Stimulated activated CD4-positive, alpha-beta T cell treated with anti-CD3 and anti-CD28 coated beads, Interleukin-2, amount 100 ng/mL, for 48 hours (primary cell): ENCODE measurements at regions not wholly inside any gene's neighbourhood (a gene's known extent, or its start where the extent isn't known, plus 50 kb on each side); places are given as distances from the start of the nearest gene placed in this dataset.
"Not testable (repeated sequence)": the region's sequence is repeated elsewhere in the genome, so short reads cannot be mapped to it uniquely, and the experiment has no call there.

Experiments
- DNase-seq, 2 donors: peaks; one replicate each; pipeline ENCODE4 v3.0.0-alpha.2; 2020

- DNase-seq = not testable (repeated sequence)
Observed at GRCh38 chr1:242900558-242900957, 354.5 kb downstream of the CEP170 start.

DNA sequence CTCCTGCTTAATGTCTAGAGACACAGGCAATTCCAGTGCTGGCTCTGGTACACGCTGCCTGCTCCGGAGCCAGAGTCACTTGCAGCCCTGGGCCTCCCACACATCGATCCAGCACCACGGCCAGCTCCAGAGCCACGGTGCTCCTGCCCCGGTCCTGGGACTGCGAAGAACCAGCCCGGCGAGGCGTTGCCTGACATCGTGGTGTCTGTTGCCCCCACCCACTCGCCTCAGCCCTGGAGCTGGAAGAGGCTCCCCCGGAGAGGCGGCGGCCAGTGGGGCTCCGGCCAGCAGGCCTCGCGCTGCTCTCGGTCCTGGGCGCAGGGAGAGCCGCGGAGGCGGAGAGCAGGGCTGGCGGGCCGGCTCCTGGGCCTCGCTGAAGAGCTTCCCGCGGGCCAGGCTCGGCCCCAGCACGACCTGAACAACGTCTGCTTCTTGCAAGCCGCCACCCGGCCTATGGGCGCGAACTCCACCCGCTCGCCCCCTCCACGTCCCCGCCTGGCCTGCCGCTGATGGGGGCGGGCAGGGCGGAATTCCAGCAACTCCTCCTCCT lies 364.8 kb downstream of the CEP170 start:
- no peak for DNase-seq

DNA sequence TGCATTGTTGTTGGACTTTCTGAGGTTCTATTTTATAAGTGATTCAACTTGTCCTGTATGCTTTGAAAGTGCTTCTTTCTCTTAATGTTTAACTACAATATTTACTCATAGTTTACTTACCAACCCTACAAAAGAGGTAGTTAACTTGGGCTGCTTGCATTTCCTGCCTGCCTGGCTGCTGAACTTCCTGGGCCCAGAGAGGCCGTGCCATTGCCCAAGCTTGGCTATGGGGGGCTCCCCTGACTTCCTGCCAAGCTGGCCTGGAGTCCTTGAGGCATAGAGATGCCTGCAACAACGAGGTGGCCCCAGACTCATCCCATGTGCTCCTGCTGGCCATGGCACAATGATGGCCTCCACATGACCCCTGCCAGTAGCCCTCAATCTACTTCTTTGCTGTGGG lies 361.6 kb upstream of the PLD5 start:
- DNase-seq = no peak

- DNase-seq = not testable (repeated sequence)
Observed at GRCh38 chr1:242880022-242880421, 355.5 kb upstream of the PLD5 start.

DNA sequence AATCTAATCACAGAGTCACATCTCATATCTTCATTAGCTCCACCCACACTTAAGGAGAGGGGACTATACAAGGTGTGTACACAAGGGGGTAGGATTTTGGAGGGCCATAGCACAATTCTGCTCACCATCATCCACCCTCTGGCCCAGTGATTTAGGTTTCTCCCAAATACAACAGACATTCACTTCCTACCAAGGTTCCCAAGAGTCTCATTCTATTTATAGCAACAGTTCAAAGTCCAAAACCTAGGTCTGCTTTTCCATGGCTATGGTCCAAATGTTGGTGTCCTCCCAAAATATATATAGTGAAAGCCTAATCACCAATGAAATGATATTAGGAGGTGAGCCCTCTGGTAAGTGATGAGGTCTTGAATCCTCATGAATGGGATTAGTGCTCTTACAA lies 353.2 kb upstream of the PLD5 start:
- no peak for DNase-seq

- no peak for DNase-seq
Observed at GRCh38 chr1:242877229-242877628, 352.7 kb upstream of the PLD5 start.

- DNase-seq = no peak
Observed at GRCh38 chr1:242876030-242876429, 351.5 kb upstream of the PLD5 start.

DNA sequence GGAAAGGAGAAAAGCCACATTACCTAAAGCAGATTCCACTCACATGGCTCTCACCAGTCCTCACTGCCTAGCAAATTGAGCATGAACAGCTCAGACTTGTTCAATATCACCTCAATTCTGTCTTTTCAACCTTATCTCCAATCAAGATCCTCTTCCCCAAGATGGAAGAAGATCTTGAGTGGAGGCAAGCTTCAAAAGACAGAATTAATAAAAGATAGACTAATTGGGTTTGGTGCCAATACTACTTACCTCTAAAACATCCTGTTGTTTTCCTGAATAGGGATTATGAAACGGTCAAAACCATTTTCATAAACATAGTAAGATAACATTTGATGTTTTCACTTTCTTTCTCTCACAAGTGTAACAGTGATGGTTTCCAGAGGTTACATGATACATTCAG lies 349.2 kb upstream of the PLD5 start:
- DNase-seq = no peak

GRCh38 chr1:242872521-242872920 lies 348.0 kb upstream of the PLD5 start:
- DNase-seq = no peak

DNA sequence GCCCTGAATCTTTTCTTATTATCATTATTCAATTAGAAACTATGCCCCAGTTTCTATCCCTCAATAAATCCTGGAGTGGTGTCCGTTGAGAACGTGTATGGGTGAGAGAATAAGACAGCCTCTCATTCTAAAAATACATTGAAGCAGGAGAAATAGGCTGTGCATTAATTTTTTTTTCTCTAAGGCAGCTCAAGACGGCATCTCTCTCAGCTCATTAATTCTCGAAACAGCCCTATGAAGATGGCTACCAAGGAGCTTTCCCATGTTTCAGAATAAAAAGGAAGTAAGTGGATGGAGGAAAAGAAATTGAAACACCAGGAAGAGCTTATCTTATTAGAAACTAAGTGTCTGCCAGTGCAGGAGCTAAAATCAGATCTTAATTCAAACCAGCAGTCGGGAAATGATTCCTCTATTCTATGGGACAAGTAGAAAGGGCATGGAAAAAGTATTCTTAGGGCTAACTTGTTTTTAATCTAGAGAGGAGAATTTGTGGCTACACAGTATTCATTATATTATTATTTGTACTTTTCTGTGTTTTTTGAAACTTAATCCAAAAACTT lies 347.1 kb upstream of the PLD5 start:
- no peak for DNase-seq

GRCh38 chr1:242870966-242871365 lies 346.5 kb upstream of the PLD5 start:
- DNase-seq = no peak

DNA sequence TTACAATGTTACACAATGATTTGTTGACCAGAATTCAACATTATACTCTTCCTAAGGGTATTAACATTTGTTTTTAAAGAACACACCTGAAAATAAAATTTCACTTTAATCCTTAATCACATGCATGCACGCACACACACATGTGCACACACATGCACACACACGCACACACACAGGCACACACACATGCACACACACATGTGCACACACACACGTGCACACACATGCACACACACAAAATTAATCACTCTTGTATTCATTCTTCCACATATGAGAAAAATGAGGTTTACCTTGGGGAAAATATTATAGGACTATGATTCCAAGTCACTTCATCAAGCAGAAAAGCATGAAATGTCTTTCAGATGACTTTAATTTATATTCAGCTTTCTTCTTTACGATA lies 331.8 kb upstream of the PLD5 start:
- no peak for DNase-seq

GRCh38 chr1:242854466-242854865 lies 330.0 kb upstream of the PLD5 start:
- DNase-seq = no peak

- no peak for DNase-seq
Observed at GRCh38 chr1:242847390-242847993, 323.0 kb upstream of the PLD5 start.

DNA sequence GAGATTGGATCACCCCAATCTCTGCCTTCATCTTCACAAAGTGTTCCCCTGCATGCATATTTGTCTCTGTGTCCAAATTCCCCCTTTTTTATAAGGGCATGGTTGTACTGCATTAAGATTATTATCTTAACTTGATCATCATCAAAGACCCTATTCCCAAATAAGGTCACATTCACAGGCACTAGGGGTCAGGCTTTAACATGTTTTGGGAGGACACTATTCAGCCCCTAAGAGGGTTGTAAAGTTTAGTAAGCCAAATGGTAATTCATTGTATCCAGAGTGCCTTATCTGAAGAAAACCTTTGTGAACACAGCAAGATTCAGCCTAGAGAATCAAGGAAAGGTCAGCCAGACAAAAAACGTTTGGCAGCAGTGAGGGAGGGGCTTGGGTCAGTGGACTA lies 317.6 kb upstream of the PLD5 start:
- no peak for DNase-seq

- DNase-seq = no peak
Observed at GRCh38 chr1:242839101-242839500, 314.6 kb upstream of the PLD5 start.

GRCh38 chr1:242836423-242836822 lies 311.9 kb upstream of the PLD5 start:
- no peak for DNase-seq

DNA sequence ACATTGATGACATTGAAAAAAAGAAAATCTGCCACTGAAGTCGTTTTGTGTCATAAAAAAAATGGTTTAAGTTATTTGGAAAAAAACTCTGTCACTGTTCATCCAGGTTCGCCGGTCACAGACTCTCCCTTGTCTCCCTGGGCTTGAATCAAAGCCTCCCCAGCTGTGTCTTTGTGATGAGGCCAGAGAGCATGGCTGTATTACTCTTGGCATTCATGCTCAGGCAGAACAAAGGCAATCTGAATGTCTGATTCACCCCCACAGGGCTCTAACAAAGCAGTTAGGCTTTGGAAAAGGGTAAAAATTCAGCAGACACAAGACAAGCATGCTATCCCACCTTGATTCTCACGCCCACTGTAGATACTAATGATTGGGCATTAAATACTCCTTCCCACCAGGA lies 304.3 kb upstream of the PLD5 start:
- no peak for DNase-seq

GRCh38 chr1:242828199-242828598 lies 303.7 kb upstream of the PLD5 start:
- no peak for DNase-seq

DNA sequence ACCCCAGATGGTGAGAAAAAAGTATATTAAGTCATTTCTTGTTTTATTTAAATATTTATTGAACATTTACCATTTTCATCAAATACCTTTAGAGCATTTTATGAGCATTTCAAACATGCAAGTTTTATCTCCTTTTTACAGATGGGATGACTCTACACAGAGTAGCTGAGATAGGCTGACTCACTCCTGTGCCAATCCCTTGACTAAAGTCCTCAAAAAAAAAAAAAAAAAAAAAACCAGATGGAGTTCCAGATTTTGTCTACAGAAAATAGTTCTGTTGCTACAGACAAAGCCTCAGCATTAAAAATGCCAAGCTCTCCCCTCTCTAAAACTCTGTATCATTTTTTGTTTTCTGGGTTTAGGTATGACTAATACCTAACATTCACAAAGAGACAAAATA lies 303.0 kb upstream of the PLD5 start:
- no peak for DNase-seq

- no peak for DNase-seq
Observed at GRCh38 chr1:242826701-242827336, 302.3 kb upstream of the PLD5 start.

DNA sequence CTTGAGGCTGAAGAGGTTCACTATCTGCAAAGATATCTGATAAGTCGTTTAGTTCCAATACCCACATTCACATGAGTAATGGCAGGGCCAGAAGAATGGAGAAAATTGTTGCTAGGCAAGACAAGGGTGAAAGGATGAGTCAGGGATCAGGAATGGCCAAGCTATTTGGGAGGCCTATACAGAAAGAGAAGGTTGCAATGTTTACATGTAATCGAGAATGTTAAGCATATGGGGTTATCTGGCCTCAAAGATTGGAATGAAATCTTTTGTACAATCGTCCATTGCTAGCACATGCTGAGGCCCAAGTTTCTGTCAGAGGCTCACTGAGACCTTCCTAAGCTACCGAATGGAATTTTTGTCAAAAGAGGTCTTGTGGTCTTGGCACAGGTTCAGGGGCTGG lies 299.9 kb upstream of the PLD5 start:
- no peak for DNase-seq

DNA sequence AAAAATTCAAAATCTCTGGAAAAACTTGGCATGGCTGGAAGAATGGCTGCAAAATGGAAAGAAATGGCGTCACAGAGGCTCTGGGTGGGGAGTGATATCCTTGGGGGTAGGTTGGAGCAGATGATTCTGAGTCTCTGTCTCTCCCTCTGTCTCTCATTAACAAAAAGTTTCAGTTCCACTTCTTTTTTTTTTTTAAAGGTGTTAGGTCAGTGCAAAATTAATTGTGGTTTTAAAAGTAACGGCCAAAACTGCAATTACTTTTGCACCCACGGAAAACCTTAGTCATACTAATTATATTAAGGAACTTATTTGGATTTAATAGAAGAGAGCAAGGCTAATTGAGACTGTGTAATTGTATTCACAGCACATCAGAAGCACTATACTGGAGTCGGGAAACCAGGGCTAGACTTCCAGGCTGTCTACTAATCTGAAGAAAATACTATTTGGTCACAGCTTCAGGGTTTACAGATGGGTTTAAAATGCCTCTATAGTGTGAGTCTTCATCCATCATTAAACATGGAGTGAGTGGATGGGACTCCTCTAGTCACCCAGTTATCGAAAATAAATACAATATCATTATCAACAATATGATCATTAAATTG lies 289.1 kb upstream of the PLD5 start:
- DNase-seq = no peak
